Fibroblast of villous mesenchyme (primary cell): ENCODE measurements at regions not wholly inside any gene's neighbourhood (a gene's known extent, or its start where the extent isn't known, plus 50 kb on each side); places are given as distances from the start of the nearest gene placed in this dataset.

Source experiments
- DNase-seq: peaks from one replicate; pipeline ENCODE4 v3.0.0-alpha.2; 2010; ENCODE audit warnings: low read depth
- H3K4me3 ChIP-seq: 2 replicates; pipeline ENCODE4 v1.5.1; 2011; ENCODE audit warnings: low read depth, mild to moderate bottlenecking, low read length
- CTCF ChIP-seq: IDR thresholded peaks from 2 replicates; pipeline ENCODE4 v1.5.1; 2012; ENCODE audit warnings: low read depth, mild to moderate bottlenecking, low read length; ENCODE audit not compliant: insufficient read depth

GRCh38 chr5:53180538-53180937 is 71.0 kb upstream of the MOCS2 start:
- no peak for TF ChIP-seq CTCF
- no peak for DNase-seq
- no peak overlapping the region for H3K4me3 ChIP-seq

GRCh38 chr5:53180991-53181390 is 71.4 kb upstream of the MOCS2 start:
- no peak for DNase-seq
- TF ChIP-seq CTCF: no peak
- no peak overlapping the region for H3K4me3 ChIP-seq

- no peak overlapping the region for H3K4me3 ChIP-seq
- no peak for DNase-seq
- TF ChIP-seq CTCF: no peak
Observed at GRCh38 chr5:53183880-53184279, 74.3 kb upstream of the MOCS2 start.

- no peak overlapping the region for H3K4me3 ChIP-seq
- DNase-seq: peak; percentile 89
- no peak for TF ChIP-seq CTCF
Observed at GRCh38 chr5:53191548-53192165, 82.1 kb upstream of the MOCS2 start.

- peak; percentile 83 for DNase-seq
Observed at GRCh38 chr5:53194086-53194485, 84.5 kb upstream of the MOCS2 start.

GRCh38 chr5:53199882-53200281 is 90.3 kb upstream of the MOCS2 start:
- no peak overlapping the region for H3K4me3 ChIP-seq
- DNase-seq: no peak
- TF ChIP-seq CTCF: no peak

More at GRCh38 chr5:53194086-53194485, 84.5 kb upstream of the MOCS2 start:
- no peak for TF ChIP-seq CTCF
- H3K4me3 ChIP-seq: no peak overlapping the region

- no peak for TF ChIP-seq CTCF
- no peak overlapping the region for H3K4me3 ChIP-seq
- peak; percentile 12 for DNase-seq
Observed at GRCh38 chr5:53200306-53200705, 90.7 kb upstream of the MOCS2 start.
